Activated CD4-positive, alpha-beta memory T cell treated with anti-CD3 and anti-CD28 coated beads, Interleukin-2, amount 10 ng/mL, durations not matched to agents 7 days and 5 days (primary cell): ENCODE measurements at regions not wholly inside any gene's neighbourhood (a gene's known extent, or its start where the extent isn't known, plus 50 kb on each side); places are given as distances from the start of the nearest gene placed in this dataset.

ENCODE experiments used
- CTCF ChIA-PET: fragments of 350-600 bp; sonication (Branson Sonifier 250); formaldehyde crosslinking; loops from one replicate; lab custom pipeline; 2021; ENCODE audit warnings: antibody characterized with exemption, inconsistent platforms; lab: Charles Lee
- POLR2A ChIA-PET: fragments of 350-600 bp; sonication (Branson Sonifier 250); formaldehyde crosslinking; loops from one replicate; lab custom pipeline; 2021; ENCODE audit warnings: antibody characterized with exemption; lab: Charles Lee
- DNase-seq: peaks from one replicate; pipeline ENCODE4 v3.0.0-alpha.2; 2020
- H3K27ac Mint-ChIP-seq: one replicate; pipeline ENCODE4 v1.8.0; 2021; ENCODE audit warnings: mild to moderate bottlenecking, mixed read lengths
- H3K27me3 Mint-ChIP-seq: one replicate; pipeline ENCODE4 v1.8.0; 2021; ENCODE audit warnings: mixed read lengths
- H3K36me3 Mint-ChIP-seq: one replicate; pipeline ENCODE4 v1.8.0; 2021; ENCODE audit warnings: low read depth, mixed read lengths
- H3K4me1 Mint-ChIP-seq: one replicate; pipeline ENCODE4 v1.8.0; 2021; ENCODE audit warnings: mixed read lengths
- H3K4me3 Mint-ChIP-seq: one replicate; pipeline ENCODE4 v1.8.0; 2021; ENCODE audit warnings: mild to moderate bottlenecking, mixed read lengths
- H3K9me3 Mint-ChIP-seq: one replicate; pipeline ENCODE4 v1.8.0; 2021; ENCODE audit warnings: mixed read lengths

DNA sequence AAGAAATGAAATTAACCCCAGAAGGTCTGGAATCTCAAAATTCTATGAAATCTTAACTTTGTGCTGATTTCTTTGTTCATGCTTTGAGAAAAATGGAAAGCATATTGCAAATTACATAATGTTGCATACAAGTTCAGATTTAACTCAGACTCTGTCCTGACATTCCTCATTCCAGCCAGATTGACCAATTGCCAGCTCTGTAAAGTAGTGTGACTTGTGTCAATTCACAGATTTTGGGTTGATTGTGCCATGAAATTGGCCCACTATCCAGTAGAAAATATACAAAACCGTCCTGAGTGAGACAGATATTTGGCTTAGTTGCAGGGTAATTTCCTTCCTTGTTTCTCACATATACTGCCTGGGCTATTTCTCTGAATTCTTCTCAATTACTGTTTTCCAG, 1312.6 kb downstream of the ROBO1 start:
- Mint-ChIP-seq H3K27me3 (no peaks in the 10 kb centered on the region), H3K36me3 (no peaks in the 10 kb centered on the region), H3K4me3 (no peak overlapping the region), H3K9me3 (peaks cover 8% of the 10 kb centered on the region), H3K4me1 (no peaks in the 10 kb centered on the region), H3K27ac (no peak overlapping the region)
- ChIA-PET CTCF (no interaction called here), POLR2A (no interaction called here)
- DNase-seq = no peak

DNA sequence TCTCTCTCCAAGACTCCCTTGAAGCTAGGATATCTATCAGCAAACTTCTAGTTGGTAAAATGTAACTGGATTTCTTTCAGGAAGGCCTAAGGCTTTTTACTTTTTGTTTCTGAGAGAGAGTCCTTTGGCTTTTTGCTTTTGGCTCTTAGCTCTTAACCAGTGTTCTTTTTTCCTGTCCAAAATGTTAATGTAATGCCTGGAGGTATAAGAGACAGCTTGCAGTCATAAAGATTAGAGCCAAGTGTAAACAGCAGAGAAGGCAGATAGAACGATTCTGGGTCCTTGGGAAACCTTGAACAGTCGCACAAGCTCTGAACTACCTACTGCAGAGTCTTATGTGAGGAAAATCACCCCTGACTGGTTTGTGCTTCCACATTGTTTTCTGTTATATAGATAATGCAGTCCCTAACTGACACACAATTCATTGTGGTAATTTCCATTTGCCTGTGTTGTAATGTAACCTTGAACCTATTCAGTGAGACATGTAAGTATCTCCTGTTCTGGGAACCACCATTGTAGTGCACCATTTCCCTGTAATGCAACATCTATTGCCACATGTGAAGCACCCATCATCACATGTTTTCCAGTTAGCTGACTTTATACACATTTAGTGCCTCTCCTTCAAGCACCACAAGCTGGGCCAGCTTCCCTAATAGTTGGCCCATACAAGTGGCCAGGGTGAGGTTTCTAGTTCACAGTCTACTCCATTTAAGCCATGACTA, 1311.9 kb downstream of the ROBO1 start:
- Mint-ChIP-seq H3K4me3 (no peak overlapping the region), H3K4me1 (no peaks in the 10 kb centered on the region), H3K27me3 (no peaks in the 10 kb centered on the region), H3K9me3 (peaks cover 6% of the 10 kb centered on the region), H3K36me3 (no peaks in the 10 kb centered on the region), H3K27ac (no peak overlapping the region)
- ChIA-PET POLR2A (no interaction called here), CTCF (no interaction called here)
- DNase-seq = no peak

DNA sequence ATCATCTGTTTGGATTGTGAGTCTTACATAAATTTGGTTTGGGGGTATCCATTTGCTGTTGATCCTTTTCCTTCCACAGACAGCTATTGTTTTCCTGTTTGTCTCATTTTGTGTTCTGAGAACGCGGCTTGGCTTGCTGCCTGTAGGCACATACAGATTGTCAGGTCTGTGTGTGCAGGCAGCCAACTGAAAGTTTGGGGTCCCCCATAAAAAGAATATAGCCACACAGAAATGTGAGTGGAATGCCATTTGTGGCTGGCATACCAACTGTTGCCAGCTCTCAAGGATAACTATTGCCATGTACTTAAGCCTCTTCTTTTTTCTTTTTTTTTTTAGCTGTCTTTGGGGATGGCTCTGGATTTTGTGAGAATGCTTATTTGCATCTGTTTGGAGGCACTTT, 1308.0 kb downstream of the ROBO1 start:
- POLR2A ChIA-PET = no interaction called here
- H3K4me1 Mint-ChIP-seq = no peaks in the 10 kb centered on the region
- CTCF ChIA-PET = interaction anchor here (0.7 kb wide), 1 partner anchor 15 kb away, joined by 3 read pairs; no protein-coding TSS in a partner anchor
- no peak for DNase-seq
- H3K27me3 Mint-ChIP-seq = no peaks in the 10 kb centered on the region
- H3K4me3 Mint-ChIP-seq = no peak overlapping the region
- no peaks in the 10 kb centered on the region for H3K36me3 Mint-ChIP-seq
- peaks cover 8% of the 10 kb centered on the region for H3K9me3 Mint-ChIP-seq
- no peak overlapping the region for H3K27ac Mint-ChIP-seq

DNA sequence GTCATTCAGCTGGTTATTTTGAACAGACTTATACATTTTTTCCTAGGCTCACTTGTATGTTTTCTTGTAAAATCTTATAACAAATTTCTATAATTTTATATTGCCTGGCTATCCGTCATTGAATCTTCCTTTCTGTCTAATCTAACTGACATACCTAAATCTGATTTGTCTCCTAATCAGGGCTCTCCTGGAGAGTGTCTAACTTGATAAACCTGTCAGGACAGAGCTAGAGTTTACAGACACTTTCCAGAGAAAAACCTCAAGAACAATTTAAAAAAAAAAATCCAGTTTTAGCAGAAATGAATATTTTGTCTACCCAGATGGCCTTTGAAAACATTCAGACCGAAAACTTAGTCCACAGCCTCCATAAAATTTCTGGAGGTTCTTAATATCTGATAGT, 1305.8 kb downstream of the ROBO1 start:
- ChIA-PET POLR2A (no interaction called here), CTCF (no interaction called here)
- Mint-ChIP-seq H3K36me3 (no peaks in the 10 kb centered on the region), H3K27ac (no peak overlapping the region), H3K9me3 (peaks cover 14% of the 10 kb centered on the region), H3K27me3 (no peaks in the 10 kb centered on the region), H3K4me3 (no peak overlapping the region), H3K4me1 (no peaks in the 10 kb centered on the region)
- no peak for DNase-seq

DNA sequence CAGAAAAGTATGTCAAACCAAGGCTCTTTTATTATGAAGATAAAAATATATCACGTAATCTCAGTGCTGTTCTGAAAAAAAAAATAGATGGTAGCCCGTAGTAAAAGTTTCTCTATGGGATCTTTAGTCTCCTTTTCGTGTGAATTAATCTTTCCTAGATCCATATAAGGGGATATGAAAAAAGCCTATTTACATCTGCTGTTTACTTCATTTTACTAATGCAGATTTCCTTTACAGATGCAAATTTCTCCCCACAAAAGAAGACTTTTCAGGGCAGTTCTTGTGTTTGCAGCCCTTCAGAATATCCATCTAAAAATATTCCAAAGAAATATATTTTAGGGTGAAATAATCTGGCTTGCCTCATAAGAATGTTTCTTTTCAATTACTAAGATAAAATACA, 1291.7 kb downstream of the ROBO1 start:
- H3K9me3 Mint-ChIP-seq = peaks cover 11% of the 10 kb centered on the region
- no peak overlapping the region for H3K4me3 Mint-ChIP-seq
- no peak for DNase-seq
- H3K27ac Mint-ChIP-seq = no peak overlapping the region
- no peaks in the 10 kb centered on the region for H3K36me3 Mint-ChIP-seq
- H3K4me1 Mint-ChIP-seq = no peaks in the 10 kb centered on the region
- ChIA-PET CTCF (no interaction called here), POLR2A (no interaction called here)
- no peaks in the 10 kb centered on the region for H3K27me3 Mint-ChIP-seq

DNA sequence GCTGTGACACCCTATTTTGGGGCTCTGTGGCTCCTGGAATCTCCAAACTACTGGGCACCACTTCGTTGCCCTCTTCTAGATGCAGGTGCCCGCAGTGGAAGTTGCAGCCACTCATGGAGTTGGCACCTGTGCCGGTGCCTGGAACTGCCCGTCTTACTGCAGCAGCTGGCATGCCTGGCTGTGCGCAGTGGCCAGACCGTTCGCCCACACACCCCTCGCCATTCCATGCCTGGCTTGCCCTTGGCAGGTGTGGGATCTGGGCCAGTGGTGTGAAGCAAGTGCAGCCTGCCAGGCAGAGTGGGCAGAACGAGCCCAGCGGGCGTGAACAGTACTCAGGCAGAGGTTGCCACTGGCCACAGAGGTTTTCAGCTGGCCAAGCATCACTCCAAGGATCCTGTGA, 1286.7 kb downstream of the ROBO1 start:
- no peaks in the 10 kb centered on the region for H3K36me3 Mint-ChIP-seq
- no peaks in the 10 kb centered on the region for H3K9me3 Mint-ChIP-seq
- H3K27ac Mint-ChIP-seq = no peak overlapping the region
- CTCF ChIA-PET = no interaction called here
- no peaks in the 10 kb centered on the region for H3K27me3 Mint-ChIP-seq
- DNase-seq = no peak
- POLR2A ChIA-PET = no interaction called here
- no peaks in the 10 kb centered on the region for H3K4me1 Mint-ChIP-seq
- no peak overlapping the region for H3K4me3 Mint-ChIP-seq

DNA sequence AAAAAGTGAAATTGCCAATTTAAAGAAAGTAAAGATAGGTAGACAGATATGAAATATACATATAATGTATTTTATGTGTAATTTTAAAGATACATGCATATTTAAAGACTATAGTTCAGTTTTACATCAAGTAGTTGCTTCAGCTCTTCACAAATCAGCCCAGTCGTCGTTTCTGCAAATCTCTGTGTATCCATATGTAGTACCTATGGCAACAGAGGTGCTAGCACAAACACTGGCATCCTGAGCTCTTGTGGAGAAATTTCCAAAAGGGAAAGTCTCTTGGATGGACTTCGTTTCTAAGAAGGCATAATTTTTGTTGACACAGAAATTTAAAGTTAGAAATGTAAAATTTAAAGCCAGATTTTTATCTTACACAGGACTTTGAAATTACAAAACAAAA, 1284.7 kb downstream of the ROBO1 start:
- Mint-ChIP-seq H3K4me3 (no peak overlapping the region), H3K27me3 (no peaks in the 10 kb centered on the region), H3K9me3 (no peaks in the 10 kb centered on the region), H3K4me1 (no peaks in the 10 kb centered on the region), H3K27ac (no peak overlapping the region), H3K36me3 (no peaks in the 10 kb centered on the region)
- ChIA-PET POLR2A (no interaction called here), CTCF (no interaction called here)
- no peak for DNase-seq

DNA sequence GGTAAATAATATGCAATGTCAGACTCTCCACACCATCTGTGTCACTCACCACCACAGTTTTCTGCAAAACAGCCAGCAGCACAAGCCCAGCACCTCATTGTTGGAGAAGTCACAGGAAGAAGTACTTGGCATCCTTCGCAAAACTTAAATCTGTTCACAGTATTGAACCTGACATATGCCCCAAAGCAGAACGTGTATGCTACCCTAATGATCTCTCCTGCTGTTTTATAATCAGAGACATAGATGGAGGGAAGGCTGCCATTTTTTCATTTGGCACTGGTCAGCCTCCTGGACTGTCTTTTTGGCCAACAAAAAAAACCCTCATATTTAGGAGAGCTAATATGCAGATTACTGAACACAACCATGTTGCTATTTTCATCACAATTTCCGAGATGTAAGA, 1272.9 kb downstream of the ROBO1 start:
- Mint-ChIP-seq H3K4me3 (no peak overlapping the region), H3K9me3 (no peaks in the 10 kb centered on the region), H3K27me3 (no peaks in the 10 kb centered on the region), H3K4me1 (no peaks in the 10 kb centered on the region), H3K27ac (no peak overlapping the region), H3K36me3 (no peaks in the 10 kb centered on the region)
- ChIA-PET CTCF (no interaction called here), POLR2A (no interaction called here)
- DNase-seq = no peak

DNA sequence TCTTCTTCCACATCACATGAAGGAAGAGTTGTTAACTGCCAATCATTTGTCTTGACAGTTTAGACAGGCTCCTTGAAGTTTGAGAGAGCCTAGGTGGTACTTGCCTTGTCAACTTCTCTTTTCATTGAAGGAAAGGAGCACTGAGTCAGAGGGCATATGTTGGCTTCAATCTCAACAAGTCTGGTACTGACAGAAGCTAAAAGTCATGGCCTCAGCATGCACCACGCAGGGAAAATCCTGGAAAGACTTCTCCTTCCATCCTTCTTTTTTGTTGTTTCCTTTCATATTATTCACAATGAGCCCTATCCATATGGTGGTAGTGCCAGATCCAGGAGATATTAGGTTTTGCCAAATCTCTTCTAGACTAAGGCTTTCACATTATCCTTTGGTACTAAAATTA, 1272.5 kb downstream of the ROBO1 start:
- POLR2A ChIA-PET = no interaction called here
- CTCF ChIA-PET = no interaction called here
- DNase-seq = no peak
- Mint-ChIP-seq H3K4me1 (no peaks in the 10 kb centered on the region), H3K27me3 (no peaks in the 10 kb centered on the region), H3K9me3 (no peaks in the 10 kb centered on the region), H3K4me3 (no peak overlapping the region), H3K36me3 (no peaks in the 10 kb centered on the region), H3K27ac (no peak overlapping the region)

DNA sequence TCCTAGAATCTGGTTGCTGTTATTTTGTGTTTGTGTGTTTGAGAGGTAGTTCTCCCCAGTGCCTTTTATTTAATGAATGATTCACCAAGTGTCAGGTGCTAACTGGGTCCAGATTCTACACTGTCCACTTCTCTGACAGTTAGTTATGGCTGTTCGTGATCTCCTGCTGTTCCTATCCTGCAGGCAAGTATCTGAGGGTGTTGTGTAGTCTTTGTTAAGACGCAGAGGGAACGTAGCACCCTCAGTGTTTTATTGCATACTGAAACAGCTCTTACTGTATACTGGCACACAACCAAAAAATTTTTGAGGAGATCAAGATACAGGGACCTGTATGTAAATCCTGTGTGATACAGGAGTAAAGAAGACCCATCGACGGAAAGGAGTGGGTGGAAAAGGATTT, 1271.3 kb downstream of the ROBO1 start:
- DNase-seq = no peak
- POLR2A ChIA-PET = no interaction called here
- Mint-ChIP-seq H3K27me3 (no peaks in the 10 kb centered on the region), H3K36me3 (no peaks in the 10 kb centered on the region), H3K4me1 (no peaks in the 10 kb centered on the region), H3K4me3 (no peak overlapping the region), H3K9me3 (peaks cover 3% of the 10 kb centered on the region), H3K27ac (no peak overlapping the region)
- CTCF ChIA-PET = no interaction called here

DNA sequence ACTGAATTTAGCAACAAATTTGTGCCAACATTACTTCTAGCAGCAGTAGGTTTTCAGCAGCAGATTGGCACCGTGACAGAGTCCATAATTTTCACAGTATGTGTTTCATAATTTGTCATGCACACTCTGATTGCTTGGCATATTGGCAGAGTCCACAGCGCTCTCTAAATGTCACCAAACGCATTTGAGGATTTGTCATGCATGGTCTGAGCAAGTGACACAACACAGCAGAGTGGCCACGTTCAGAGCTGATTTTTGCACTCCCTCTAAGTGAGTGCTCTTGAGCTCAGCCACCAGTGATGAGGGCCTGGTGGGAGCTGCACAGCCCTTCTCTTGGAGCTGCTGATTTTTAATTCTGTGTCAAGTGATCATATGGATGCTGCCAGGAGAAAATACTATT, 1270.8 kb downstream of the ROBO1 start:
- Mint-ChIP-seq H3K9me3 (peaks cover 3% of the 10 kb centered on the region), H3K4me3 (no peak overlapping the region), H3K4me1 (no peaks in the 10 kb centered on the region), H3K36me3 (no peaks in the 10 kb centered on the region), H3K27ac (no peak overlapping the region), H3K27me3 (no peaks in the 10 kb centered on the region)
- DNase-seq = no peak
- ChIA-PET POLR2A (no interaction called here), CTCF (no interaction called here)

DNA sequence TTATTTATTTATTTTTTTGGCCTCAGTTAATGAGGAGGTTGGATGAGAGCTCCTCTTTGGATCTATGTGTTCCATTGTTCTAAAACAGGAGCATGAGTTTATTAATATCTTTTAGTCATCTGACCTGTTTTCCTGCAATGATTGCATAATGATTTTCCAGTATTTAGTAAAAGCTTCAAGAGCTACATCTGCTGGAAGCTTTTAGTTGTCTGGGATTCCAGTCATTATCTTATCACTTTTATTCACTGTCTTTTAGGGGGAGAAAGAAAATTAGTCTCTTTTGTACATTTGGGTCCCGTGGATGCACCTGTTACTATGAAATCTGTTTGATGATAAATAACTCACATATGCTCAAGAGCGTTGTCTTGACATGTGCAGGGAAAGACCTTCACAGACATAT, 1270.0 kb downstream of the ROBO1 start:
- H3K4me1 Mint-ChIP-seq = no peaks in the 10 kb centered on the region
- H3K36me3 Mint-ChIP-seq = no peaks in the 10 kb centered on the region
- no peak overlapping the region for H3K27ac Mint-ChIP-seq
- H3K27me3 Mint-ChIP-seq = no peaks in the 10 kb centered on the region
- H3K4me3 Mint-ChIP-seq = no peak overlapping the region
- no peak for DNase-seq
- H3K9me3 Mint-ChIP-seq = peaks cover 5% of the 10 kb centered on the region
- ChIA-PET POLR2A (no interaction called here), CTCF (no interaction called here)

DNA sequence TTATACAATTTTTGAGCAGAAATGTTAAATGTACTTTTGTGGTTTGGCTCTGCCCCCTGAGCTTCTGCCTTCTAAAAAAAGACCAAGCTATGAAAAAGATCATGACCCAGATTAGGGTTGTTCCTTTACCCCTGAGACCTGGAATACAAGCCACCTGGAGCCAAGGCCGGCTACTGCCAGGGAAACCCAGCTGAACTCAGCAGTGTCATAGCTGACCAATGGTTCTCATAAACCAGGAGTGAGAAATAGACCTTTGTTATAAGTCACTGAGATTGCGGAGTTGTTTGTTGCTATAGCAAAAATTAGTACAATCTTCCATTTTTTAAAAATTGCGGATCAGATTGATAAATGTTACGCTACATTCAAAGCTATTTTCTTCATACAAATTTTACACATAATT, 1261.7 kb downstream of the ROBO1 start:
- POLR2A ChIA-PET = no interaction called here
- DNase-seq = no peak
- Mint-ChIP-seq H3K4me1 (no peaks in the 10 kb centered on the region), H3K27me3 (no peaks in the 10 kb centered on the region), H3K27ac (no peak overlapping the region), H3K4me3 (no peak overlapping the region), H3K9me3 (peaks cover 18% of the 10 kb centered on the region), H3K36me3 (no peaks in the 10 kb centered on the region)
- CTCF ChIA-PET = no interaction called here

DNA sequence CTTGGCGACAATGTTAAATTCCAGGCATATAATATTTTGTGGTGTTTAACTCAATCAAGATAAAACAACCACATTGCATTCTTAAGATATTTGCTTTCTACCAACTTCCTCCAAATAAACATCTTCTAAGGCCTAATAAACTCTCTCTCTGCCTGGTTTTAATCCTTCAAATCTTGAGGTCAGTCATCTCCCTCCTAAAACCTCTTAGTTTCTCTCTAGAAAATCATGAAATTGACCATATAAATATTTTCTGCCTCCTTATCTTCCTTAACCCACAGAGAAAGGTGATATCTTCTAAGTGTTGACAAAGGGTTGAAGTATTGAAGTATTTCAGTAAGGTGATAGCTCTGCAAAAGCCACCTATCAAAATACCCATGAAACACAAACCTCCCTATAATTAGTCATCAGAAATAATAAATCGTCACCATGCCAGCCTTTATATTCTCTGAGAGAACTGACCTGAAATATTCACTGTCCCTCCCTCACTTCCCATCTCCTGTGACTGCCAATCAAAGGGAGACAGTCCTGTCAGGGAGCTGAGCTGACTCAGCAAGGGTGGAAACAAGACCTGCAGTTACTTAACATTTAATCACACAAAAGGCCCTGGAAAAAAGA, 1261.1 kb downstream of the ROBO1 start:
- Mint-ChIP-seq H3K36me3 (no peaks in the 10 kb centered on the region), H3K4me3 (no peak overlapping the region), H3K27ac (no peak overlapping the region), H3K4me1 (no peaks in the 10 kb centered on the region), H3K27me3 (no peaks in the 10 kb centered on the region), H3K9me3 (peaks cover 18% of the 10 kb centered on the region)
- POLR2A ChIA-PET = no interaction called here
- CTCF ChIA-PET = no interaction called here
- no peak for DNase-seq
